ENCODE measurements at regions not wholly inside any gene's neighbourhood (a gene's known extent, or its start where the extent isn't known, plus 50 kb on each side); places are given as distances from the start of the nearest gene placed in this dataset.
"Not testable (repeated sequence)": the region's sequence is repeated elsewhere in the genome, so short reads cannot be mapped to it uniquely, and the experiment has no call there.

DNA sequence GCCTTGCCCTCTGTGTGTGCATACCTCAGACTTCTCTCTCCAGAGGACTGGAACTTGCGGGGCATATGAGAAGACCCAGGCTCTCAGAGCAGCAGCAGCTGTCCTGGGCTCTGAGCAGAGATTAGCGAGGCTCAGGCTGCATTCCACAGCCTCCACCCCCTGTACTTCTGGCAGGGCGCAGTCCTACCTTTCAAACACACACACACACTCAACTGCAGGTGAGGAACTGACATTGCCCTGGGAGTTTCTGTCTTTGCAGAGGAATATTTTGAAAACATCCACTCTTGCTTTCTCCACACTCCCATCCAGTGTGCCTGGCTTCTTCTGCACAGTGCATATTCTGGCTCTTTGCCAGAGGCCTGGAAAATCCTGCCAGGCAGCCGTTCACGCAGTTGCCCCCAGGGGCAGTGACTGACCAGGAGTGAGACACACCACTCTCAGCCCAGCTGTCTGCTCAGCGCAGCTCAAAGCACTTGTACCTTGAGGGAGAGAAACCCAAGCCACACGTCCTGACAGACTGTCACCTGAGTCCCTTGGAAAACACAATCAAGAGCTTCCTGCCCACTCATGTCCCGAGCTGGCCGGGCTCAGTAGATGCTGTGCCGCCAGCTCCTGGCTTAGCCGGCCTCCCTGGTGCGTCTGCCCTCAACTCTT lies 460.8 kb downstream of the RNF144A start:
- DNase-seq (ENCODE audit: insufficient read length, low spot score) (no peak), FAIRE-seq (no peak)
- TF ChIP-seq POLR2AphosphoS5 (IDR thresholded peaks at IDR 0.05; ENCODE audit: low read depth, low read length) = no peak
- TF ChIP-seq POLR2A (IDR thresholded peaks at IDR 0.05; ENCODE audit: low read depth, low read length) = no peak
- TF ChIP-seq TAF1 (IDR thresholded peaks at IDR 0.05; ENCODE audit: low read depth, low read length) = no peak
- TF ChIP-seq POU2F2 (IDR thresholded peaks at IDR 0.05; ENCODE audit: low read depth, low read length) = no peak
- no peak for TF ChIP-seq SPI1 (IDR thresholded peaks at IDR 0.05; ENCODE audit: low read depth, low read length)
- TF ChIP-seq PAX5 (IDR thresholded peaks at IDR 0.05; ENCODE audit: insufficient read depth, low read length, severe bottlenecking) = no peak

DNA sequence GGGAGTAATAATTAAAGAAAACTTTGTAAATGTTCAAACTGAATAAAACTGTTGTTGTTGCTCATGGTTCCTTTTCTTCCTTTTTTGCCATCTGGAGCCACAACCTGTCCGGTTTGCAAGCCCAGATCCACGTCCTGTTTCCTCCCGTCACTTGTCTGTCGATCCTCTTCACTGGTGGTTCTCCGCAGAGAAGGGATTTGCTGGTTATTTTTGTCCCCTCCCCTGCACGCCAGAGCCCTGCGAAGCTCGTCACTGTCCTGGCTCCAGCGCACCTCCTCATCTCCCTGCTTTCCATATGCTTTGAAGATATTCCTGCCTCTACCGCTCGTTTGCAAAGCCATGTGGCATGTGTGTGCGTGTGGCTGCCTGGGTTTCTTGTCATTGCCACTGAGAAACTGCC lies 461.4 kb downstream of the RNF144A start:
- DNase-seq (ENCODE audit: insufficient read length, low spot score) = no peak
- no peak for FAIRE-seq
- TF ChIP-seq POU2F2 (IDR thresholded peaks at IDR 0.05; ENCODE audit: low read depth, low read length) (no peak), POLR2AphosphoS5 (IDR thresholded peaks at IDR 0.05; ENCODE audit: low read depth, low read length) (no peak), PAX5 (IDR thresholded peaks at IDR 0.05; ENCODE audit: insufficient read depth, low read length, severe bottlenecking) (no peak), SPI1 (IDR thresholded peaks at IDR 0.05; ENCODE audit: low read depth, low read length) (no peak), TAF1 (IDR thresholded peaks at IDR 0.05; ENCODE audit: low read depth, low read length) (no peak), POLR2A (IDR thresholded peaks at IDR 0.05; ENCODE audit: low read depth, low read length) (no peak)

DNA sequence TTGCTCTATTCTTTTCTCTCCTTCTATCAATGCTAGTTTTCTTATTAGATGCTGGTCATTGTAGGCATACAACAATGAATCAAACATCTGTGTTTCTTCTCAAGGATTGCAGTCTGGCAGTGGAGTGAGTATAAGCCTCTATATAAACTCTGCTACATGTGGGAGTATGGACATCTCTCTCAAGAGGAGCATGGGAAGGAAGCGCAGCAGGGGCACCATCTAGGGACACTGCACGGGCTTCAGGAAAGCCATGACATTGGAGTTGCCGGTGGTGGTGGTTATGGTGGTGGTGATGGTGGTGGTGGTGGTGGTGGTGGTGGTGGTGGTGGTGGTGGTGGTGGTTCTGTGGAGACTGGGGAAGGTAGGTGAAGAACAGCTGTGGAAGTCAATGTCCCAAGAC lies 462.6 kb downstream of the RNF144A start:
- DNase-seq (ENCODE audit: insufficient read length, low spot score) (no peak), FAIRE-seq (no peak)
- no peak for TF ChIP-seq SPI1 (IDR thresholded peaks at IDR 0.05; ENCODE audit: low read depth, low read length)
- no peak for TF ChIP-seq PAX5 (IDR thresholded peaks at IDR 0.05; ENCODE audit: insufficient read depth, low read length, severe bottlenecking)
- no peak for TF ChIP-seq POLR2A (IDR thresholded peaks at IDR 0.05; ENCODE audit: low read depth, low read length)
- no peak for TF ChIP-seq TAF1 (IDR thresholded peaks at IDR 0.05; ENCODE audit: low read depth, low read length)
- TF ChIP-seq POU2F2 (IDR thresholded peaks at IDR 0.05; ENCODE audit: low read depth, low read length) = no peak
- no peak for TF ChIP-seq POLR2AphosphoS5 (IDR thresholded peaks at IDR 0.05; ENCODE audit: low read depth, low read length)

DNA sequence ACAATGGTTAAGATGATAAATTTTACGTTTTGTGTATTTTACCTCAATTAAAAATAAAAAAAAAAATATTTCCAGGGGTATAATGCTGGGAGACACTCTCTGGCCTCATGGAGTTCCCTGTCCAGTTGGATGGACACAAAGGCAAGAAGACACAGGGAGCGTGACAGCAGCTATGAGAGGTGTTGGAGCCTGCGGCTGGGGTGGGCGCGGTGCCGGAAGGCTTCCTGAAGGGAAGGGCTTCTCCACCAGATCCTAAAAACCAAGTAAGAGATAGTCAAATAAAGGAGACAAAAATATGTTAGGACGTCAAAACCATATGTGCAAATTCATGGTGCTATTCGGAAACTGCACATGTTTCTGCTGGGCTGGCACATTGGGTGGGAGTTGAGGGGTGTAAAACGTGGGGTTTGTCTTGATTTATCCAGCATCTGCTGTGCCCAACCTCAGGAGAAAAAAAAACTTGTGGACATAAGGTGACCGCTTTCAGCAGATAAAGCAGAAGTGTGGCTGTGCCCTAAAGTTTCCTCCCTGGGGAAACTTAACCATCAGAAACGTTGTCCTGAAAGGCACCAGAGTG lies 467.6 kb downstream of the RNF144A start:
- no peak for DNase-seq (ENCODE audit: insufficient read length, low spot score)
- no peak for FAIRE-seq
- no peak for TF ChIP-seq POLR2A (IDR thresholded peaks at IDR 0.05; ENCODE audit: low read depth, low read length)
- TF ChIP-seq POLR2AphosphoS5 (IDR thresholded peaks at IDR 0.05; ENCODE audit: low read depth, low read length) = no peak
- TF ChIP-seq POU2F2 (IDR thresholded peaks at IDR 0.05; ENCODE audit: low read depth, low read length) = no peak
- TF ChIP-seq TAF1 (IDR thresholded peaks at IDR 0.05; ENCODE audit: low read depth, low read length) = no peak
- TF ChIP-seq SPI1 (IDR thresholded peaks at IDR 0.05; ENCODE audit: low read depth, low read length) = no peak
- TF ChIP-seq PAX5 (IDR thresholded peaks at IDR 0.05; ENCODE audit: insufficient read depth, low read length, severe bottlenecking) = no peak

GRCh38 chr2:7390311-7390710 lies 473.1 kb downstream of the RNF144A start:
- not testable (repeated sequence) for FAIRE-seq; DNase-seq (ENCODE audit: insufficient read length, low spot score)

DNA sequence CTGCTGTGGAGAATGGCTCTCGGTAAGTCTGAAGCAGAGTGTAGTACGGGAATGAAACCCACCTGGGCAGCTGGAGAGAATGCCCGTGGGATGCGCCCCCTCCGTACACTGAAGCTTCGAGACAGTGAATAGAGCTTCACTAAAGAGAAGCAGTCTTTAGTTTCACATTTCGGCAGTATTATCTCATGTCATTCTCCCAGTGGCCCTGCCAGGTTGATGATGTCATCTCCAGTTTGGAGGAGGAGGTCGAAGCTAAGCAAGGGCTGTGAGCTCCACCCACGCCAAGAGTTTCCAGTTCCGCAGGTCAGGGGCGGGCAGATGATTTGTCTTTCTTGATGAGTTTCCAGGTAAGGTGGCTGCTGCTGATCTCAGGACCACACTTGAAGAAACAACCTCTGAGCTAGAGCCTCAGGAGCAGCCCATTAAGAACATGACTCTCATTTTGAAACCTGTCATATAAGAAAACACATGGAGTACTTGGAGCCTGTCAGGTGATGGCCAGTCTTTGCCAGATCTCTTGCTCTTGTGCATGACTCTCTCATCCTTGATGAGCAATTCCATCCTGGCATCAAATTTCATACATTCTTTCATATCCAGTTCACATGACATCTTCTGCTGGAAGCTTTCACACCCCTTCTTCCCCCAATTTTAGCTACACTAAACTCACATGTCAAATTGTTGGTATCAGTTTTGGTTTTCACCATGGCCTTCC lies 475.0 kb downstream of the RNF144A start:
- DNase-seq (ENCODE audit: insufficient read length, low spot score) = no peak
- FAIRE-seq = no peak
- no peak for TF ChIP-seq POLR2AphosphoS5 (IDR thresholded peaks at IDR 0.05; ENCODE audit: low read depth, low read length)
- no peak for TF ChIP-seq POLR2A (IDR thresholded peaks at IDR 0.05; ENCODE audit: low read depth, low read length)
- no peak for TF ChIP-seq TAF1 (IDR thresholded peaks at IDR 0.05; ENCODE audit: low read depth, low read length)
- TF ChIP-seq POU2F2 (IDR thresholded peaks at IDR 0.05; ENCODE audit: low read depth, low read length) = no peak
- no peak for TF ChIP-seq SPI1 (IDR thresholded peaks at IDR 0.05; ENCODE audit: low read depth, low read length)
- no peak for TF ChIP-seq PAX5 (IDR thresholded peaks at IDR 0.05; ENCODE audit: insufficient read depth, low read length, severe bottlenecking)

DNA sequence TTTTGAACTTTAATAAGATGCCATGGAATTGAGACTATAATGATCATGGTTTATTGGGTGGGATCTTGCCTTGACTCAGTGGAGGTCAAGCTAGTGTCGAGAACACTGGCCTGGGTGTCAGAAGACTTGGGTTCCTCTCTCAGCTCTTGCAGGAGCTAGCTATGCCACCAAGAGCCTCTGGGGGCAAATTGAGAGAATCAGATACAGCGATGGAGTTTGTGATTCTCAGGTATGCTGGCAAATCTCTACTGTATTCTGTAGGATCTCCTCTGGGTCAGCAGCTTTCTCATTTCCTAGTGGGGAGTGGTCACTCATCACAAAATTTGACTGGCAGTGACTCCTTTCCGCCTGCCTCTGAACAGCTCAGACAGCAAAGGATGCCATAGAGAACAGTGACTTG lies 477.0 kb downstream of the RNF144A start:
- no peak for DNase-seq (ENCODE audit: insufficient read length, low spot score)
- no peak for FAIRE-seq
- TF ChIP-seq TAF1 (IDR thresholded peaks at IDR 0.05; ENCODE audit: low read depth, low read length) (no peak), POLR2AphosphoS5 (IDR thresholded peaks at IDR 0.05; ENCODE audit: low read depth, low read length) (no peak), SPI1 (IDR thresholded peaks at IDR 0.05; ENCODE audit: low read depth, low read length) (no peak), POU2F2 (IDR thresholded peaks at IDR 0.05; ENCODE audit: low read depth, low read length) (no peak), POLR2A (IDR thresholded peaks at IDR 0.05; ENCODE audit: low read depth, low read length) (no peak), PAX5 (IDR thresholded peaks at IDR 0.05; ENCODE audit: insufficient read depth, low read length, severe bottlenecking) (no peak)

DNA sequence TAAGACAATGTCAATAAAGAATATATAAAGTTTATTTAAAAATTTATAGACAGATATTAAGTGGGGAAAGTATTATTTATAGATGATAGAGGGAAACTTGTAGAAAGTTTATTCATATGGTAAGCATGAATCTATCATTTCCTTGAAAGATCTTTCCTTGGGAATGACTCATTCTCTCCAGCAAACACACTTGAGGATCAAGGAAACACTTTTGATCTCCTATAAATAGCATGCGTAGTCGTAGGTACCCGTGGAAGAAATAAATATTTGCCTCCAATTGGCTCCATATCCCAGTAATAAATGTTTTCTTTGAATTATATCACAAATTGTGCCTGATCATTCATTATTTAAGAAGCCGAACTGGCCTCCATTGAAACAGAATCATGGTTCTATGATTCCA lies 483.4 kb downstream of the RNF144A start:
- TF ChIP-seq POLR2AphosphoS5 (IDR thresholded peaks at IDR 0.05; ENCODE audit: low read depth, low read length) = no peak
- TF ChIP-seq POU2F2 (IDR thresholded peaks at IDR 0.05; ENCODE audit: low read depth, low read length) = no peak
- no peak for TF ChIP-seq SPI1 (IDR thresholded peaks at IDR 0.05; ENCODE audit: low read depth, low read length)
- no peak for TF ChIP-seq POLR2A (IDR thresholded peaks at IDR 0.05; ENCODE audit: low read depth, low read length)
- TF ChIP-seq PAX5 (IDR thresholded peaks at IDR 0.05; ENCODE audit: insufficient read depth, low read length, severe bottlenecking) = no peak
- no peak for TF ChIP-seq TAF1 (IDR thresholded peaks at IDR 0.05; ENCODE audit: low read depth, low read length)
- DNase-seq (ENCODE audit: insufficient read length, low spot score) (no peak), FAIRE-seq (no peak)

DNA sequence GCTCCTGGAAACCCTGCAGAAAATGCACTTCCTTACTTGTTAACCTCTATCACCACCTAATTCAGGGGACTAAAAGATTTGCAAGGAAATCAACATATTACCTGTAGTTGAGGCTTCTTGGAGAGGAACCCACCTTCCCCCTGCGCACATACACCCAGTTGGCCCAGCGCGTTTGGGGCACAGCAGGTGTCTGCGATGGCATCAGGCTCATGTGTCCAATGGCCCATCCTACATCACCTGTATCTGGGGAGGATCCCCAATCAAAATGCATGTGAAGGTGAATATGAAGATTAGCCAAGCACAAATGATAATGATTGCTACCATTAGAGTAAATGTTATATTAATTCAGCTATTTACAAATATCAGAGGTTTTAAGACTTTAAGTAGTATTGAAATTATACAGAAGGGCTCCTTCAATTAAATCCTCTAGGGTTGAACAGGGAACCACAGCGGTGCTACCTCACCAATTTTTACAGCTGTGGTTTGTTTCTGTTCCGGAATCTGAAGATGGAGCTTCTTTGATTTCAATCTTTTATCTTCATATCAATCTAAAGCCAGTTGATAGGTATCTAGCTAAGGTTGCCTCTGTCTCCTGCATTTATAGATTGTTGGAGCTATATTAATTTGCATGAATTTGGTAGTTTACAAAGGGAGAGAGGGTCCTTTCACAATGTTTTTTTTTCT lies 486.0 kb downstream of the RNF144A start:
- TF ChIP-seq PAX5 (IDR thresholded peaks at IDR 0.05; ENCODE audit: insufficient read depth, low read length, severe bottlenecking) = no peak
- no peak for TF ChIP-seq TAF1 (IDR thresholded peaks at IDR 0.05; ENCODE audit: low read depth, low read length)
- no peak for TF ChIP-seq SPI1 (IDR thresholded peaks at IDR 0.05; ENCODE audit: low read depth, low read length)
- no peak for TF ChIP-seq POU2F2 (IDR thresholded peaks at IDR 0.05; ENCODE audit: low read depth, low read length)
- TF ChIP-seq POLR2A (IDR thresholded peaks at IDR 0.05; ENCODE audit: low read depth, low read length) = no peak
- TF ChIP-seq POLR2AphosphoS5 (IDR thresholded peaks at IDR 0.05; ENCODE audit: low read depth, low read length) = no peak
- DNase-seq (ENCODE audit: insufficient read length, low spot score) (no peak), FAIRE-seq (no peak)

All from GM12891 (cell line).